Stimulated activated CD8-positive, alpha-beta memory T cell treated with anti-CD3 and anti-CD28 coated beads, Interleukin-2, amount 100 ng/mL, for 48 hours (primary cell): ENCODE measurements at regions not wholly inside any gene's neighbourhood (a gene's known extent, or its start where the extent isn't known, plus 50 kb on each side); places are given as distances from the start of the nearest gene placed in this dataset.

Experiments
- DNase-seq, 2 donors: peaks; one replicate each; pipeline ENCODE4 v3.0.0-alpha.2; 2020; ENCODE audit warnings: low read depth in 2 of 2

GRCh38 chr16:64892835-64893785 is 228.8 kb downstream of the CDH11 start:
- DNase-seq: no peak

DNA sequence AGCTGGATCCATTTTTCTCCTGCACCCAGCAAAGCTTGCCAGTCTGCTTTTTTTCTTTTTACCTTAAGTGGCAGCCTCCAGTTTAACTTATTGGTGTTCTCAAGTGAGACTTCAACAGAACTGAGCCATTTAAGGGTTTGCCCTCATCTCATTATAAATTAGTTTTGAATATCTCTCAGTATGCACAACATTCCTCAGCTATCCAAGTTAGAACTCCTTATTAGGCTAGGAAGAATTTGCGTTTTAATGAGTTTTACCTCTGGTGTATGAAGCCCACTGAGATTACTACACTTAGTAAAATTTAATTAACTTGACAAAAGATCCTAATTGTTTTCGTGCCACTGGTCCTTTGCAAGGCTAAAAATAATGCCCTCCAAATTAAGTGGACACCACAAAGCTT is 232.4 kb downstream of the CDH11 start:
- no peak for DNase-seq

DNA sequence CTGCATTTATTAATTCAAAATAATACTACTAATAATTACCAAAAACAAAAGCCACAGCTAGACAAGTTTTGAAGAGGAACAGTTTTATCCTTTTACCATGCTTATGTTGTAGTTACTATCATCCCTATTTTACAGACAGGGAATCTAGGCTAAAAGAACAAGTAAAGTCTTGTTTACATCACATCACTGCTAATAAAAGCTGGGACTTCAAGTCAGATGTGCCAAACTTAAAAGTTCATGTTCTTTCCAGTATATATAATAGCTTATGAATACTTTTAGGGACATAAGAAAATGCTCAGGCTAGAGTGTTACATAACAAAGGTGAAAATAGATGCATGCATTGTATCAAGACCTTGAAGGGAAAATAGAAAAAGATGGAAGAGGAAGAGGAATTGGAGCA is 234.2 kb downstream of the CDH11 start:
- no peak for DNase-seq

GRCh38 chr16:64882078-64882784 is 239.6 kb downstream of the CDH11 start:
- no peak for DNase-seq

- DNase-seq: no peak
Measured at GRCh38 chr16:64880994-64881393, 240.9 kb downstream of the CDH11 start.

DNA sequence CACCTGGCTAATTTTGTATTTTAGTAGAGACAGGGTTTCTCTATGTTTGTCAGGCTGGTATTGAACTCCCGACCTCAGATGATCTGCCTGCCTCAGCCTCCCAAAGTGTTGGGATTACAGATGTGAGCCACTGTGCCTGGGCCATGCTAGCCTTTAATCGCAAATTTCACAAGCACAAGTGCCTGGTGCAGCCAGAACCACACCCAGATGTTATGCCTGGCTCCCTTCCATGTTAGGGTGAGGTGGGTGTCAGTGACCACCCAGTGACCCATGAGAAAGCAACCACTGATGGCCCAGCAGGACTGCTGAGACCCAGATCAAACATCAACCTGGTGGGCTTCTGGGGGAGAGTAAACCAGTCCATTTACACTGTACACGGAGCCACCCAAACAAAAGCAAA is 241.9 kb downstream of the CDH11 start:
- DNase-seq: no peak

GRCh38 chr16:64878940-64879339 is 242.9 kb downstream of the CDH11 start:
- no peak for DNase-seq

DNA sequence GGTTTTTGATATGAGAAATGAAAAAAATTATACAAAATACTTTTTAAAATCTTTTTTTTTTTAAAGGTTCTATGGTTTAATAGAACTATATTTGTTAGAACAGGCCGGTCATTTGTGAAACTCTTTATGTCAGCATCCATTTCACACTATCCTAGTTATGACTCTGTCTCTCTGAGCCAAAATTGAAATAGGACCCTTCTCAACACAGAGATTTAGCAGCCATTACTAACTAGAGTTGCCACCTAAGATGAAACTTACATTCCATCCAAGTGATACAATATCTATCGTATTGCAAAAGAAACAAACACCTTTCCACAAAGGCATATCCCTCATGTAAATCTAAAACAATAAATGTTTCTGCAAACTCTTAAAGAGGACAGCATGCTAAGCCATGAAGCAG is 249.8 kb downstream of the CDH11 start:
- DNase-seq: no peak

DNA sequence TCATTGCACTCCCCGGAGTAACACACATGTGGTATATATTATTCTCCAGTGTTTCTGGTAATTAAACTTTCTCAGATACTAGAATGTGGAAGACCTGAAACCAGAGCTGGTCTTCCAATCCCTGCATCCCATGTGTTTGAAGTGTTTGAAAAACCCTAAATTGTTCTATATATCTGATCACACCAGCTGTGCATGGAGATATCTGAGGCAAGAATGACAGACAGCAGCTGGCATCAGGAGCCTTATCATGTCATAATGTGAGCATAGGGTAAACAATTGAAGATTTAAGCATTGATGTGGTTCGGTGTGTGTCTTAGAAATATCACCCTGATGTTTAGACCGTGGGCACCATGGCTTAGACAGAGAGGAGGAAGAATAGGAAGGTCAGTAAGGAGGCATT is 251.0 kb downstream of the CDH11 start:
- DNase-seq: no peak

DNA sequence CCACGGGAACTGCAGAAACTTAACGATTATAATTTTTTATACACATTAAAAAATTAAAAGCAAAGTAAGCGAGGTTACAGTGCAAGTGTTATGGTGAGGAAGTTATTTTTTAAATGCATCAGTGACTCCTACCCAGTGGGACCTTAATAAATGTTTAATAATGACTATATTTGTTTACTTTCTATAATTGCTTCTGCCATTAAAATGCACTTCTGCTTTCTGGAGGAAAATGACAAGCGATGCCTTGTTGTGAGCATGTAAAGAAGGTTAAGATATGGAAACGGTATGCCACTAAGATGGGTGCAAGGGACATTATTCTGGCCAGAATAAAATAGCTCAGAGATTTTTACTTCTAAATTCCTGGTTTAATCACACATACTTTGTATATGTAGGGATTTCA is 252.1 kb downstream of the CDH11 start:
- DNase-seq: no peak

DNA sequence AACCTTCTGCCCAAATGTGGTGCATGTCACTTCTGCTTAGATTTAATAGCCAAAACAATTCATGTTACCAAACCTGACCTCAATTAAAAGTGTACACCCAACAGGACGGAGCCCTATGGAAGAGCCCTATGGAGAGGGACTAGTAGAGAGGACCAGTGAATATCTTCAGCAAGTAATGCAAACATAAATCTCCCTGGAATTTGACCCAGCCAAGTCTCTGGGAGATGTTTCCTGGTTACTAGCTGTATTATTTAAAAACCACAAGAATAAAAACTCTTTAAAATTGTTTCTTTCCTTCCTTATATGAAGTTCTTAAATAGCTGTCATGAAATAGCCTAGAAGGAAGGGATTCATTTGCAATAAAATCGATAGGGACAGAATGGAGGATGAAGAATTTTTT is 255.8 kb downstream of the CDH11 start:
- DNase-seq: no peak

GRCh38 chr16:64865069-64865696 is 256.7 kb downstream of the CDH11 start:
- DNase-seq: no peak

DNA sequence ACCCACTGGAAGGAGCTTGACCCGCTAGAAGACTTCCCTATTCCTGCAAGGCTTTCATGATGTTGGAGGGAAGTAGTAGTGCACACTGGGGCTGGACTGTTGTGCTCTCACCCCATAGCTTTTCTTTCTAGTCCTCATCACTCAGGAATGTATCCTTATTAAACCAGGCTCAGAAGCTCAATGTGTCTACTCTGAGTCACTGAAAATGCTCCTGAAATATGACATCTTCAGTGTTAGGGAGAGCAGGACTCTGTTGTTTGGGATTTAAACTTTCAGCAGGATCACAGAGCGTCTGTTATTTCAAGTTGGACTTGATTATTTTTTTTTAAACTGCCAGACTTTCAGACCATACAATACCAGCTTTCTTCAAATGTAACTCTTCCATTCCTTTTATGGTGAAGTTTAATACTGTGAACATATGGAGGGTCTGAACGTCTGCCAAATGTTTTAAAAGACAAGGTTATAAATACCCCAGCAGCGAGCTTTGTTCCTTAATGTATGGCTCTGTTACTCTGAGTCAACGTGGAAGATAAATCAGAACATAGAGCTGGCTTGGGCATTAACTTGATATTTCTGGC is 257.5 kb downstream of the CDH11 start:
- no peak for DNase-seq

DNA sequence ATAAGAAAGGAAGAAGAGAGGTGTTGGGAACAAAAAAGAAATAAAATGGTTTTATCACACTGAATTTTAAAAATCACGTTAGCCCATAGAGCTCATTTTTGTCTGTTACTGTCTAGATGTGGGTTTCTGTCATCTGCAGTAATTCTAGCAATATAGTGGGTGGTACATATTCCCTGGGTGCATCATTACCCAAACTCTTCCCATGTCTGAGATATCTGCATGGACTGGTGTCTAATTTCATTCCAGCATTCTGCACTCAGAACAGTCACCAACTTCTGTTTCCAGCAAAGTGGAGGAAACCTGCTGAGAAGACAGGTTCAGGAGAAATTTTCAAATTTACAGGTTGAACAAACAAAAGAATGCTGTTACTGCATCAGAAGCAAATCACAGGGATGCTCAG is 263.8 kb downstream of the CDH11 start:
- no peak for DNase-seq

DNA sequence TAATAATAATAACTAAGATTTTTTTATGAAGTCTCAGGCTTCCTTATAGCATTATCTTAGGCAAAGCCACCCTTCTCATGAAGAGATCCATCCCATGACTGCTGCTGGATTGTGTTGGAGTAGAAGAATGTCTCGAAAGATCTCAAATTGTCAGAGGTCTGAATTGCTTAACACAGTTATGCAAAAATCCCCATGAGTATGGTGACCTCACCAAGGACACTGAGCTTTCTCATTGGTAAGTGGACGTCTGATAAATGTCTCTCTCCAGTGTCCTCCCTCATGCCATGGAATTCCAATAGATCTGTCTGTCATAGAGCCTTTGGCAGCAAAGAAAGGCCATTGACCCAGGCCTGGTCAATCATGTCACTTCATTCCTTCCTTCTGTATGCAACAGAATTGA is 264.5 kb downstream of the CDH11 start:
- DNase-seq: no peak

GRCh38 chr16:64853551-64853950 is 268.3 kb downstream of the CDH11 start:
- DNase-seq: no peak

DNA sequence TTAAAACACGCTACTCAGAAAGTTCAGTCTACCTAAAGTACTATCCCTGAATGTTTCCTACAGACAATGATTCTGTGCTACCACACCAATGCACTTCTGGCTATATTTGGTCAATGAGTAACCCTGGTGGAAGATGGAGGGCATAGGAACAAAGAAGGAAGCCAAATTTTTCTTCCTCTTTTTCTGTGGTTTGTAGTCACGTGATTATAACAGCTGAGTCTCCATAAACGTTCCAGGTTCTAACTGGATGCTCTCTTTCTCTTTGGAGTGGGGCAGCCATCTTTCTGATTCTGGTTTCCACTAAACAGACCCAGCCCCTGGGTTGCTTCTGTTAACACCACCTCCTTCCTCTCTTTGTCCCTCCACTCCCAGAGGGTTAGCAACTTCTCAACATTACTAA is 274.9 kb downstream of the CDH11 start:
- DNase-seq: no peak

GRCh38 chr16:64845071-64845470 is 276.8 kb downstream of the CDH11 start:
- DNase-seq: no peak

- no peak for DNase-seq
Measured at GRCh38 chr16:64841482-64841881, 280.4 kb downstream of the CDH11 start.

DNA sequence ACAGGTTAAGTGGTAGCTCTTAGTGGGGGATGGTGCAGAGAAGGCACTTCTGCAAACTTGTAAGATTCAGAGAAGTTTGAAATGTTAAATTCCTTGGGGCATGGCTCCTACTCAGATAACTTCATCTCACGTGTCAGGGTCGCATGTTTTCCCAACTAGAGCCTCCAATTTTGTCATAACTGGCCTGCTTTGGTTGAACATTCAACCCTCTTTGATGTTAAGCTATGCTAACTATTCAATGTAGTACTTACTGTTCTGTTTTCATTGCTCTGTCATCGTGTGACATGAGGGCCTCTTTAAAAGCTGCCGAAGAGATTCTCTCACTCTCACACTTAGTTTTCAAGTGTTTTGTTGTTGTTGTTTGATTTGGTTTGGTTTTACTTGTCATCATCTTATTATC is 280.8 kb downstream of the CDH11 start:
- no peak for DNase-seq

DNA sequence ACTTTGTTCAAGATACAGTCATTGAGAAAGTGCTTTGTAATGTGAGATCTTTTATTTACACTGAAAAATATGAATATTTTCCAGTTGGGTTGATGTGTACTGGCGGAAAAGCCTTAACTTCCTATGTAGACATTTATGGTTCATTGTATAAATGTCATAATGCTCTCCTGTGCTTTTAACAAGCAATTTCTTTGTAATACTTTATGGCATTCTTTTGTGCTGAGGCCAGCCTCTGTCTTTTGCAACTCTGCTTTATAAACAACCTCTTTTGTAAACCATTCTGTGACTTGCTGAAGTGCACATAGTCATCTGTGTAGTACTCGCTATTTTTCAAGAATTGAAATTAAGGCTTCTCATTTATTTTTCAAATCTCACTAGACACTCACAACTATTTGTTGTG is 291.2 kb downstream of the CDH11 start:
- DNase-seq: no peak

DNA sequence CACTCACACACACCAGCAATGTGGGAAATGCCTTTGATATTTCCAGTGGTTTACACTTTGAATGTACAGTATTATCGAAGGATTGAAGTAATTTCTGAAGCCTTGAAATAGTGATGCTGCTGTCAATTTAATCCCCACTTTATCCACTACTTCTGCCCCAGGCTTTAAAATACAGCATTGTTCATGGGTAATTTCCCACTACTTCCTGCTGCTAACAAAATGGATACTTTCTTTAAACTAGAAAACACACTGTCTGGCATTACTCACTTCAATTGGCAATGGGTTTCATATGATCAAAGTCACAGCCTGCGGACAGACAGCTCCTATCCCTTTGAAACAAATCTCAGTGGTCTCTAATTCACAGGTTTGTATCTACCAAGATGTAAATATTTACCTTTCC is 292.2 kb downstream of the CDH11 start:
- DNase-seq: no peak
